ENCODE measurements at regions not wholly inside any gene's neighbourhood (a gene's known extent, or its start where the extent isn't known, plus 50 kb on each side); places are given as distances from the start of the nearest gene placed in this dataset.
"Not testable (repeated sequence)": the region's sequence is repeated elsewhere in the genome, so short reads cannot be mapped to it uniquely, and the experiment has no call there.

- no peak for DNase-seq (ENCODE audit: low read depth)
Measured at GRCh38 chr15:96054621-96055020, 275.9 kb upstream of the NR2F2 start.

GRCh38 chr15:96058103-96058851 lies 272.2 kb upstream of the NR2F2 start:
- no peak for DNase-seq (ENCODE audit: low read depth)

- DNase-seq (ENCODE audit: low read depth) = not testable (repeated sequence)
Measured at GRCh38 chr15:96058852-96059103, 271.7 kb upstream of the NR2F2 start.

GRCh38 chr15:96060591-96060990 lies 269.9 kb upstream of the NR2F2 start:
- not testable (repeated sequence) for DNase-seq (ENCODE audit: low read depth)

GRCh38 chr15:96064351-96064756 lies 266.1 kb upstream of the NR2F2 start:
- no peak for DNase-seq (ENCODE audit: low read depth)

- no peak for DNase-seq (ENCODE audit: low read depth)
Measured at GRCh38 chr15:96066126-96066525, 264.4 kb upstream of the NR2F2 start.

GRCh38 chr15:96066852-96067495 lies 263.5 kb upstream of the NR2F2 start:
- DNase-seq (ENCODE audit: low read depth) = no peak

GRCh38 chr15:96067677-96068076 lies 262.8 kb upstream of the NR2F2 start:
- no peak for DNase-seq (ENCODE audit: low read depth)

GRCh38 chr15:96068897-96069296 lies 261.6 kb upstream of the NR2F2 start:
- DNase-seq (ENCODE audit: low read depth) = no peak

- no peak for DNase-seq (ENCODE audit: low read depth)
Measured at GRCh38 chr15:96070636-96071035, 259.9 kb upstream of the NR2F2 start.

- no peak for DNase-seq (ENCODE audit: low read depth)
Measured at GRCh38 chr15:96072821-96073220, 257.7 kb upstream of the NR2F2 start.

- no peak for DNase-seq (ENCODE audit: low read depth)
Measured at GRCh38 chr15:96073908-96074307, 256.6 kb upstream of the NR2F2 start.

- DNase-seq (ENCODE audit: low read depth) = no peak
Measured at GRCh38 chr15:96075895-96076294, 254.6 kb upstream of the NR2F2 start.

- DNase-seq (ENCODE audit: low read depth) = no peak
Measured at GRCh38 chr15:96076350-96076749, 254.2 kb upstream of the NR2F2 start.

GRCh38 chr15:96079041-96079440 lies 251.5 kb upstream of the NR2F2 start:
- DNase-seq (ENCODE audit: low read depth) = no peak

- DNase-seq (ENCODE audit: low read depth) = no peak
Measured at GRCh38 chr15:96079882-96080281, 250.6 kb upstream of the NR2F2 start.

GRCh38 chr15:96086164-96086563 lies 244.3 kb upstream of the NR2F2 start:
- no peak for DNase-seq (ENCODE audit: low read depth)

GRCh38 chr15:96087180-96087884 lies 243.2 kb upstream of the NR2F2 start:
- no peak for DNase-seq (ENCODE audit: low read depth)

- no peak for DNase-seq (ENCODE audit: low read depth)
Measured at GRCh38 chr15:96088650-96089049, 241.8 kb upstream of the NR2F2 start.

- no peak for DNase-seq (ENCODE audit: low read depth)
Measured at GRCh38 chr15:96089405-96090058, 241.0 kb upstream of the NR2F2 start.

GRCh38 chr15:96092186-96092585 lies 238.3 kb upstream of the NR2F2 start:
- DNase-seq (ENCODE audit: low read depth) = no peak

GRCh38 chr15:96093063-96093462 lies 237.4 kb upstream of the NR2F2 start:
- no peak for DNase-seq (ENCODE audit: low read depth)

- DNase-seq (ENCODE audit: low read depth) = no peak
Measured at GRCh38 chr15:96097661-96098060, 232.8 kb upstream of the NR2F2 start.
